ENCODE measurements at regions not wholly inside any gene's neighbourhood (a gene's known extent, or its start where the extent isn't known, plus 50 kb on each side); places are given as distances from the start of the nearest gene placed in this dataset.

DNA sequence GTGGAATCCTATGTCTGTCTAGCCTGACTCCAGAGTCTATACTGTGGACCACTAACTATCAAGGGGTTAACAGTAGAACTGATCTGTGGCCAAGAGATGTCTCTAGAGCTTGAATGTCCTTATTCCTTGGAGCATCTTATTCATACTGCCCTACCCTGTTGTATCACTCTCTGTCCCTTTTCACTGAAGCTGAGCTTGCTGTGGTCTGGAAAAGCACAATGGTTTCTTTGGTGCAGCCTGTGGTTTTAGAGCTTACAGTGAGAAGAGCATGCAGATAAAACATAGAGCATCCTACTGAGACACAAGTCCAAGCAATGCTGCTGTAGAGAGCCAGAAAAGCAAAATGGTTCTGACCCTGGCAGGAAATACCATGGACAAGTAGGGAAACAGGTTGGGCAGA is 367.0 kb upstream of the ATP2B1 start:
- in situ Hi-C loops (cut with MboI; ENCODE audit: low pct_ligation_motif_present in 1 of 4, low pct_unique_long_range_greater_than_20kb in 1 of 4, low sequenced_read_pairs in 3 of 4) (no loop called here), intact Hi-C loops (cut with DNase I; ENCODE audit: low total_unique reads) (no loop called here)
- DNase-seq = no peak
- no peaks in the 10 kb centered on the region for H3K4me1 ChIP-seq
- no peaks in the 10 kb centered on the region for H3K36me3 ChIP-seq
- H3K4me3 ChIP-seq = no peak overlapping the region
- no peak overlapping the region for H3K27ac ChIP-seq
- no peaks in the 10 kb centered on the region for H3K9me3 ChIP-seq
- H3K27me3 ChIP-seq = no peaks in the 10 kb centered on the region
- TF ChIP-seq POLR2AphosphoS5 (IDR thresholded peaks at IDR 0.05) (no peak), EP300 (IDR thresholded peaks at IDR 0.05; ENCODE audit: low read depth) (no peak), POLR2A (IDR thresholded peaks at IDR 0.05) (no peak)
- TF ChIP-seq, protein P1, sequence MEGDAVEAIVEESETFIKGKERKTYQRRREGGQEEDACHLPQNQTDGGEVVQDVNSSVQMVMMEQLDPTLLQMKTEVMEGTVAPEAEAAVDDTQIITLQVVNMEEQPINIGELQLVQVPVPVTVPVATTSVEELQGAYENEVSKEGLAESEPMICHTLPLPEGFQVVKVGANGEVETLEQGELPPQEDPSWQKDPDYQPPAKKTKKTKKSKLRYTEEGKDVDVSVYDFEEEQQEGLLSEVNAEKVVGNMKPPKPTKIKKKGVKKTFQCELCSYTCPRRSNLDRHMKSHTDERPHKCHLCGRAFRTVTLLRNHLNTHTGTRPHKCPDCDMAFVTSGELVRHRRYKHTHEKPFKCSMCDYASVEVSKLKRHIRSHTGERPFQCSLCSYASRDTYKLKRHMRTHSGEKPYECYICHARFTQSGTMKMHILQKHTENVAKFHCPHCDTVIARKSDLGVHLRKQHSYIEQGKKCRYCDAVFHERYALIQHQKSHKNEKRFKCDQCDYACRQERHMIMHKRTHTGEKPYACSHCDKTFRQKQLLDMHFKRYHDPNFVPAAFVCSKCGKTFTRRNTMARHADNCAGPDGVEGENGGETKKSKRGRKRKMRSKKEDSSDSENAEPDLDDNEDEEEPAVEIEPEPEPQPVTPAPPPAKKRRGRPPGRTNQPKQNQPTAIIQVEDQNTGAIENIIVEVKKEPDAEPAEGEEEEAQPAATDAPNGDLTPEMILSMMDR (IDR thresholded peaks at IDR 0.05) = no peak

DNA sequence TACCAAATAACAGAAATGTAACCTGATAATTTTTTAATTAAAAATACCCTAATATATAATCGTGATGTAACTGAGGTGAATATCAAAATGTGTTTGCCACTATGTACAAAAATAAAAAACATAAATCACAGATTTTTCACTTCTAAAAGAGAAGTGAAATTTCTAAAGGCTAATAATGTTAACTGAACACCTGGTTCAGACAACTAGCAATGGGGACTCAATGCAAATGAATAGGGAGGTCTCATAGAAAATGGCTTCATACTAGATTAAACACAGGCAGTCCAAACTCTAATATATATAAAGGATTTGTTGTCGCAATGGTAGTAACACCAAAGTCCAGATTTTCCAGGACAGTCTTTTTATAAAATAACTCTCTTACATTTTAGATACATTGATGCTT is 365.4 kb upstream of the ATP2B1 start:
- Histone ChIP-seq H3K36me3 (no peaks in the 10 kb centered on the region), H3K27ac (no peak overlapping the region), H3K4me3 (no peak overlapping the region), H3K4me1 (no peaks in the 10 kb centered on the region), H3K9me3 (no peaks in the 10 kb centered on the region), H3K27me3 (no peaks in the 10 kb centered on the region)
- no peak for DNase-seq
- in situ Hi-C loops (cut with MboI; ENCODE audit: low pct_ligation_motif_present in 1 of 4, low pct_unique_long_range_greater_than_20kb in 1 of 4, low sequenced_read_pairs in 3 of 4) = no loop called here
- TF ChIP-seq POLR2A (IDR thresholded peaks at IDR 0.05) (no peak), POLR2AphosphoS5 (IDR thresholded peaks at IDR 0.05) (no peak), EP300 (IDR thresholded peaks at IDR 0.05; ENCODE audit: low read depth) (no peak)
- TF ChIP-seq, protein P1 (IDR thresholded peaks at IDR 0.05) = no peak
- WGBS, 2 donors (ENCODE audit: low coverage in 1 of 2) = 75 to 90% methylated on average over 2 of the region's 2 CpGs
- intact Hi-C loops (cut with DNase I; ENCODE audit: low total_unique reads) = no loop called here

DNA sequence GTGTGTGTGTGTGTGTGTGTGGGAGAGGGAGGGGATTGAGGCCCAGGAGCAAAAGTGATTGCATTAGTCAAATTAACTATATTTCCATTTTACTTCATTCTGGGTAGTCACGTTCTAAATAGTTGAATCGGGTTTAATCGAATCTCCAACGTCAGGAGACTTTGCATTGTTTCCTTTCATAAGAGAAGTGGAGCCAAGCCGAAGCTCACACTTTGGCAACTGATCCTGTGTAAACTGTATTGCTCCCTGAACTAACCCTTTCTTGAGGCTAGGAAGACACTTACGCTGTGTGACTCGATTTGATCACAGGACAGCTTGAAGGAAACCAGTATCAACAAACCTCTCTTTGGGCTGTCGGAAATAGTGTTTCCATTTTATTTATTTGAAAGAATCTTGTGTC is 363.4 kb upstream of the ATP2B1 start:
- in situ Hi-C loops (cut with MboI; ENCODE audit: low pct_ligation_motif_present in 1 of 4, low pct_unique_long_range_greater_than_20kb in 1 of 4, low sequenced_read_pairs in 3 of 4) = no loop called here

DNA sequence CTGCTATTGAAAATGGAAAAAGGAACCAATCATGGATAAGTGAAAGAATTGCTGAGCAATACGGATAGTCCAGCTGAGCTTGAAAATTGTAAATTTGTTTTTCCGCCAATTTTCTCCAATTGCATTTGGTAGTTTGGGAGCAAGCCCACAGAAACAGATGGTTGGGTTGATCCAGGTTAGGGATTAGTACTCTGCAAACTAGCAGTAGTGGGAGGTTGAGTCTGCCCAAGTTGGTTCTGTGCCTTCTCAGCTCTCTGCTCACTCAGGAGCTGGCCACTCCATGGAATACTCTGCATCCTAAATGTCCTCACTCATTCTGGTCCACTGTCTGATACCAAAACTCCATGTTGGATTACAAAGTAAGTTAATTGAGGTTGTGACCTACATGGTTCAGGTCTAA is 361.1 kb upstream of the ATP2B1 start:
- 90 to 95% methylated on average over 2 of the region's 2 CpGs for WGBS, 2 donors (ENCODE audit: low coverage in 1 of 2)
- Histone ChIP-seq H3K9me3 (no peaks in the 10 kb centered on the region), H3K4me1 (no peaks in the 10 kb centered on the region), H3K36me3 (no peaks in the 10 kb centered on the region), H3K27ac (no peak overlapping the region), H3K27me3 (no peaks in the 10 kb centered on the region), H3K4me3 (no peak overlapping the region)
- TF ChIP-seq, protein P1 (IDR thresholded peaks at IDR 0.05) = no peak
- no peak for TF ChIP-seq POLR2AphosphoS5 (IDR thresholded peaks at IDR 0.05)
- no peak for TF ChIP-seq EP300 (IDR thresholded peaks at IDR 0.05; ENCODE audit: low read depth)
- no peak for TF ChIP-seq POLR2A (IDR thresholded peaks at IDR 0.05)
- intact Hi-C loops (cut with DNase I; ENCODE audit: low total_unique reads) = no loop called here
- DNase-seq = no peak
- in situ Hi-C loops (cut with MboI; ENCODE audit: low pct_ligation_motif_present in 1 of 4, low pct_unique_long_range_greater_than_20kb in 1 of 4, low sequenced_read_pairs in 3 of 4) = no loop called here

More for the DNA sequence above, 363.4 kb upstream of the ATP2B1 start:
- Histone ChIP-seq H3K27ac (no peak overlapping the region), H3K4me1 (no peaks in the 10 kb centered on the region), H3K9me3 (no peaks in the 10 kb centered on the region), H3K4me3 (no peak overlapping the region), H3K36me3 (no peaks in the 10 kb centered on the region), H3K27me3 (no peaks in the 10 kb centered on the region)
- intact Hi-C loops (cut with DNase I; ENCODE audit: low total_unique reads) = no loop called here
- TF ChIP-seq EP300 (IDR thresholded peaks at IDR 0.05; ENCODE audit: low read depth) = no peak
- 61 to 77% methylated on average over 5 to 8 of the region's 8 CpGs for WGBS, 2 donors (ENCODE audit: low coverage in 1 of 2)
- DNase-seq = no peak

DNA sequence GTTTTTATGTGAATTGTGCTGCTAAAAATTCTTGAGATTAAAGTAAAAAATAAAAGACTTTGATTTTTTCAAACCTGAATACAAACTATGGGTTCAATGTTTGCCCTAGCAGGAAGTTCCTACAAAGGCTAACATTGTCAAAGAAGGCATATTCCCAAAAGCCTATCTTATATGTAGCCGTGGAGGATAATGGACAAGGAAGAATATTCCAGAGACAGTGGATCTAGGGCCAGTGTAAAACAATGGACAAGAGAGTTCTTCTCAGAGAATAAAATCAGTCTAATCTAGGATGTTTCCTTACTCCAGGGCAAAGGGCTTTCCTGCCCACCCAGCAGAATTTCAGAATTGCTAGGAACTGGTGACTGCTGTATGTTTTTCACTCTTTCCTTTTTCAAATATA is 359.2 kb upstream of the ATP2B1 start:
- TF ChIP-seq EP300 (IDR thresholded peaks at IDR 0.05; ENCODE audit: low read depth) = no peak
- no peaks in the 10 kb centered on the region for H3K9me3 ChIP-seq
- no peaks in the 10 kb centered on the region for H3K4me1 ChIP-seq
- in situ Hi-C loops (cut with MboI; ENCODE audit: low pct_ligation_motif_present in 1 of 4, low pct_unique_long_range_greater_than_20kb in 1 of 4, low sequenced_read_pairs in 3 of 4) (no loop called here), intact Hi-C loops (cut with DNase I; ENCODE audit: low total_unique reads) (no loop called here)
- no peak for DNase-seq
- H3K27ac ChIP-seq = no peak overlapping the region
- 81 to 100% methylated on average over 1 of the region's 1 CpG for WGBS, 2 donors (ENCODE audit: low coverage in 1 of 2)
- no peaks in the 10 kb centered on the region for H3K27me3 ChIP-seq
- H3K4me3 ChIP-seq = no peak overlapping the region
- H3K36me3 ChIP-seq = no peaks in the 10 kb centered on the region

Data from transverse colon (tissue), 4 donors.